Endodermal cell (in vitro differentiated cells): ENCODE measurements at regions not wholly inside any gene's neighbourhood (a gene's known extent, or its start where the extent isn't known, plus 50 kb on each side); places are given as distances from the start of the nearest gene placed in this dataset.
A peak's percentile ranks its signal among the peaks of the same experiment; 100 is the strongest.
"Not testable (repeated sequence)": the region's sequence is repeated elsewhere in the genome, so short reads cannot be mapped to it uniquely, and the experiment has no call there.

ENCODE experiments used
- DNase-seq: peaks from one replicate; pipeline ENCODE4 v3.0.0-alpha.2; 2017
- H3K27ac ChIP-seq: 2 replicates; pipeline ENCODE4 v1.5.1; 2013; ENCODE audit warnings: mild to moderate bottlenecking, low read depth, low read length, moderate library complexity
- H3K27me3 ChIP-seq: 2 replicates; pipeline ENCODE4 v1.6.1; 2013; ENCODE audit warnings: mild to moderate bottlenecking, low read length, moderate library complexity; ENCODE audit not compliant: insufficient read depth, control insufficient read depth, poor library complexity, severe bottlenecking
- H3K36me3 ChIP-seq: 2 replicates; pipeline ENCODE4 v1.7.0; 2013; ENCODE audit warnings: mild to moderate bottlenecking, low read length, moderate library complexity; ENCODE audit not compliant: control insufficient read depth, insufficient read depth
- H3K4me1 ChIP-seq: one replicate; pipeline ENCODE4 v1.7.0; 2013; ENCODE audit warnings: low read length; ENCODE audit not compliant: control insufficient read depth, insufficient read depth
- H3K4me3 ChIP-seq: 2 replicates; pipeline ENCODE4 v1.5.1; 2013; ENCODE audit warnings: mild to moderate bottlenecking, low read length, moderate library complexity
- H3K9ac ChIP-seq: 2 replicates; pipeline ENCODE4 v1.6.1; 2013; ENCODE audit warnings: mild to moderate bottlenecking, low read length, moderate library complexity; ENCODE audit not compliant: poor library complexity, severe bottlenecking; ENCODE audit errors: extremely low read depth
- H3K9me3 ChIP-seq: 2 replicates; pipeline ENCODE4 v1.6.1; 2013; ENCODE audit warnings: mild to moderate bottlenecking, low read length, moderate library complexity; ENCODE audit not compliant: control insufficient read depth
- H3K27ac Mint-ChIP-seq: 2 replicates; pipeline ENCODE4 v1.8.0; 2020; ENCODE audit warnings: mixed read lengths
- H3K27me3 Mint-ChIP-seq: 2 replicates; pipeline ENCODE4 v1.8.0; 2021; ENCODE audit warnings: mild to moderate bottlenecking, mixed read lengths; ENCODE audit not compliant: insufficient read depth
- H3K36me3 Mint-ChIP-seq: 2 replicates; pipeline ENCODE4 v1.8.0; 2020; ENCODE audit warnings: low read depth, mixed read lengths
- H3K4me1 Mint-ChIP-seq: 2 replicates; pipeline ENCODE4 v1.8.0; 2020; ENCODE audit warnings: mixed read lengths
- H3K4me3 Mint-ChIP-seq: 2 replicates; pipeline ENCODE4 v1.8.0; 2020; ENCODE audit warnings: mild to moderate bottlenecking, moderate library complexity, mixed read lengths
- H3K9me3 Mint-ChIP-seq: 2 replicates; pipeline ENCODE4 v1.8.0; 2020; ENCODE audit warnings: mild to moderate bottlenecking, mixed read lengths
- WGBS, 2 experiments: methylation state at CpG; one replicate each; pipeline versions ENCODE4 v1.1.5 to v1.1.7; 2013; ENCODE audit warnings: missing lambda C conversion rate in 2 of 2, mixed read lengths in 1 of 2; ENCODE audit not compliant: insufficient coverage in 1 of 2, insufficient read length in 1 of 2; 5-methylcytosine and 5-hydroxymethylcytosine counted together
- TF ChIP-seq, protein P1 (sequence below): fragments of 200-600 bp; sonication (generic); conservative IDR thresholded peaks from 2 replicates; pipeline ENCODE4 v1.5.0; 2021; ENCODE audit warnings: antibody characterized with exemption, mild to moderate bottlenecking

DNA sequence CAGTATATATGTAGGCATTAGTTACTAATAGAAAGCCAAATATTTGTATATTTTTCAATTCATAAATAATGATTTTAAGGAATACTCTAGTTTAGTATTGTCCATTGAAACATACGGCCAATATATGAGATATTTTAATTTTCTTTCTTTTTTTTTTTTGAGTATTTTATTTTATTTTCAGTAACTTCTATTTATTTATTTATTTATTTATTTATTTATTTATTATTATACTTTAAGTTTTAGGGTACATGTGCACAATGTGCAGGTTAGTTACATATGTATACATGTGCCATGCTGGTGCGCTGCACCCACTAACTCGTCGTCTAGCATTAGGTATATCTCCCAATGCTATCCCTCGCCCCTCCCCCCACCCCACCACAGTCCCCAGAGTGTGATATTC, 2007.1 kb upstream of the CDH6 start:
- H3K27ac ChIP-seq, H3K4me3 ChIP-seq, H3K27ac Mint-ChIP-seq, H3K36me3 ChIP-seq, H3K9ac ChIP-seq, H3K4me1 ChIP-seq, H3K27me3 ChIP-seq, H3K27me3 Mint-ChIP-seq, H3K4me3 Mint-ChIP-seq, H3K4me1 Mint-ChIP-seq, H3K36me3 Mint-ChIP-seq, DNase-seq: not testable (repeated sequence)
- no CpG with 5 or more reads among the region's 5 CpGs for WGBS, 2 experiments
- H3K9me3 ChIP-seq = peaks cover 25% of the 10 kb centered on the region
- peaks cover 25% of the 10 kb centered on the region for H3K9me3 Mint-ChIP-seq

DNA sequence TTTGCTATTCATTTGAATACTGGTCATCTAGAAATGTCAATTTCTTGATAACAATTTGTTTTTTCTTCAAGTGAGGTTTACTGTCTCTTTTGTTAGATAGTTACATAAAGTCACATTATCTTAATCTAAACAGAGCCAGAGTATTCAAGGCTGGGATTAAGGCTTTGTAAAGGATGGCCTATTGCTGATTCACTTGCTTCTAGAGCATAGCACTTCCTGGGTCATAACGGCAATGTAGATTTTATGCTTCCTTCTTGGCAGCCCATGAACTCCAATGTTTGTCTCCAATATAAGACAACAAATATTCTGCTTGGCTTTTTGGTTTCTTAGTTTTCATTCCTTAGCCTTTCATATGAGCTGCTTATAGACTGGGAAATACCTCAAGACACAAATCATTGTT, 2007.9 kb upstream of the CDH6 start:
- Mint-ChIP-seq H3K27me3 (peaks cover 2% of the 10 kb centered on the region), H3K4me3 (no peak overlapping the region), H3K27ac (no peak overlapping the region), H3K36me3 (peaks cover 2% of the 10 kb centered on the region), H3K4me1 (no peaks in the 10 kb centered on the region), H3K9me3 (peaks cover 25% of the 10 kb centered on the region)
- Histone ChIP-seq H3K9me3 (peaks cover 25% of the 10 kb centered on the region), H3K36me3 (no peaks in the 10 kb centered on the region), H3K4me1 (no peaks in the 10 kb centered on the region), H3K4me3 (no peak overlapping the region), H3K9ac (no peak overlapping the region), H3K27me3 (no peaks in the 10 kb centered on the region), H3K27ac (no peak overlapping the region)
- no peak for DNase-seq
- TF ChIP-seq, protein P1, sequence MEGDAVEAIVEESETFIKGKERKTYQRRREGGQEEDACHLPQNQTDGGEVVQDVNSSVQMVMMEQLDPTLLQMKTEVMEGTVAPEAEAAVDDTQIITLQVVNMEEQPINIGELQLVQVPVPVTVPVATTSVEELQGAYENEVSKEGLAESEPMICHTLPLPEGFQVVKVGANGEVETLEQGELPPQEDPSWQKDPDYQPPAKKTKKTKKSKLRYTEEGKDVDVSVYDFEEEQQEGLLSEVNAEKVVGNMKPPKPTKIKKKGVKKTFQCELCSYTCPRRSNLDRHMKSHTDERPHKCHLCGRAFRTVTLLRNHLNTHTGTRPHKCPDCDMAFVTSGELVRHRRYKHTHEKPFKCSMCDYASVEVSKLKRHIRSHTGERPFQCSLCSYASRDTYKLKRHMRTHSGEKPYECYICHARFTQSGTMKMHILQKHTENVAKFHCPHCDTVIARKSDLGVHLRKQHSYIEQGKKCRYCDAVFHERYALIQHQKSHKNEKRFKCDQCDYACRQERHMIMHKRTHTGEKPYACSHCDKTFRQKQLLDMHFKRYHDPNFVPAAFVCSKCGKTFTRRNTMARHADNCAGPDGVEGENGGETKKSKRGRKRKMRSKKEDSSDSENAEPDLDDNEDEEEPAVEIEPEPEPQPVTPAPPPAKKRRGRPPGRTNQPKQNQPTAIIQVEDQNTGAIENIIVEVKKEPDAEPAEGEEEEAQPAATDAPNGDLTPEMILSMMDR = no peak
- 90 to 100% methylated on average over 1 of the region's 1 CpG for WGBS, 2 experiments

DNA sequence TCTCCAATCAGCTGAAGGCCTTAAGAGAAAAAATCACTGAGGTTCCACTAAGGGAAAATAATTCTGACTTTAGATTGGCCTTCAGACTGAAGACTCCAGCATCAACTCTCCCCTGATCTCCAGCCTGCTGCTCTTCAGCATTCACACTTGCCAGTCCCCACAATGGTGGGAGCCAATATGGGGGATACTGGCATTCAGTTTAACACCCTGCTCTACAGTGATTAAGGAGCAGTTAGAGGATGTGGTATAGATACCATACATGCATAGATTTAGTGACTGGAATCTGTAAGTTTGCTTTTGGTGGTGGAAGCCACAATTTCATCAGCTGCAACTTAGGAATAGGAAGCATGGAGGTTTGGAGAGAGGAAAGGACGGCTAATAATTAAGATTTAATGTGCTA, 2017.7 kb upstream of the CDH6 start:
- Mint-ChIP-seq H3K36me3 (no peaks in the 10 kb centered on the region), H3K27me3 (peaks cover 44% of the 10 kb centered on the region), H3K9me3 (no peaks in the 10 kb centered on the region), H3K4me3 (no peak overlapping the region), H3K4me1 (peaks cover 32% of the 10 kb centered on the region), H3K27ac (no peak overlapping the region)
- Histone ChIP-seq H3K4me1 (peaks cover 6% of the 10 kb centered on the region), H3K4me3 (no peak overlapping the region), H3K27me3 (peaks cover 5% of the 10 kb centered on the region), H3K9ac (no peak overlapping the region), H3K27ac (no peak overlapping the region), H3K9me3 (no peaks in the 10 kb centered on the region), H3K36me3 (no peaks in the 10 kb centered on the region)
- 50 to 67% methylated on average over 1 of the region's 1 CpG for WGBS, 2 experiments
- TF ChIP-seq, protein P1 = no peak
- peak; percentile 57 for DNase-seq

DNA sequence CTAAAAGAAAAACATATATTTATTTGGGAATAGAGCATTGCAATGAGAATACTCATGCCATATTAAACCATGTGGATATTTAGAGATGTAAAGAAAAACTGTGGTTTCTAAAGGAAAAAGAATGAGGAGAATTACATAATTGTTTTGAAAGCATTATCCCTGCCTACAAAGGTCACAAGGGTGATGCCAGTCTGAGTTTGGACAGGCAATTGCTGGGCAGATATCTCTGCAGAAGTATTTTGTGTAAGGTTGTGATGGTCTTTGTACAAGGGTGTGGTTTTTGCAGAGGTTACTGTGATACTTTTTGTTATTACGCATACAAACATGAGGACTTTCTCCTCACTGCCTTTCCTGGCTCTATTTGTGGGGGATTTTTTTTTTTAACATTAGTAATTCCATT, 2022.9 kb upstream of the CDH6 start:
- H3K27me3 ChIP-seq = no peaks in the 10 kb centered on the region
- Mint-ChIP-seq H3K27ac (no peak overlapping the region), H3K4me1 (peaks cover 21% of the 10 kb centered on the region), H3K9me3 (peaks cover 8% of the 10 kb centered on the region), H3K4me3 (no peak overlapping the region), H3K27me3 (peaks cover 30% of the 10 kb centered on the region), H3K36me3 (peaks cover 1% of the 10 kb centered on the region)
- H3K9me3 ChIP-seq = no peaks in the 10 kb centered on the region
- no peak for DNase-seq
- no peaks in the 10 kb centered on the region for H3K4me1 ChIP-seq
- no peak overlapping the region for H3K4me3 ChIP-seq
- H3K36me3 ChIP-seq = no peaks in the 10 kb centered on the region
- H3K27ac ChIP-seq = no peak overlapping the region
- TF ChIP-seq, protein P1 = no peak
- WGBS, 2 experiments = 100% methylated on average over 1 of the region's 1 CpG; no CpG with 5 or more reads in 1 of the 2 experiments
- no peak overlapping the region for H3K9ac ChIP-seq
